SK-N-SH (cell line): ENCODE measurements at regions not wholly inside any gene's neighbourhood (a gene's known extent, or its start where the extent isn't known, plus 50 kb on each side); places are given as distances from the start of the nearest gene placed in this dataset.

Experiments
- CTCF ChIA-PET: fragments of 300-600, 350-600 bp; formaldehyde crosslinking; extraction: SDS; loops from one replicate; lab custom pipeline; 2021; lab: Yijun Ruan, JAX
- POLR2A ChIA-PET: fragments of 350-600 bp; sonication (Branson Sonifier 250); formaldehyde crosslinking; extraction: SDS; loops from one replicate; lab custom pipeline; 2020; ENCODE audit warnings: antibody characterized with exemption, inconsistent platforms; lab: Yijun Ruan, JAX
- DNase-seq: peaks from one replicate; pipeline ENCODE4 v3.0.0; 2012
- H2AFZ ChIP-seq: fragments of 200-600 bp; sonication (generic); 2 replicates; pipeline ENCODE4 v1.8.1; 2016; ENCODE audit warnings: antibody characterized with exemption, mild to moderate bottlenecking, low read depth
- H3F3A ChIP-seq: fragments of 200-600 bp; sonication (generic); replicated peaks from 2 replicates; pipeline ENCODE3; 2016; ENCODE audit warnings: antibody characterized with exemption, mild to moderate bottlenecking; ENCODE audit not compliant: insufficient read depth
- H3K27ac ChIP-seq, 2 experiments: fragments of 200-500 bp in 1 of 2; fragments of 200-600 bp in 1 of 2; sonication (Bioruptor generic) in 1 of 2; sonication (generic), shearing (Covaris generic) in 1 of 2; 2 replicates each; pipeline versions ENCODE4 v1.5.1 to v1.6.1; 2014 to 2016; ENCODE audit warnings: low read depth in 2 of 2, inconsistent platforms in 1 of 2, low read length in 1 of 2, mild to moderate bottlenecking in 1 of 2, mixed read lengths in 1 of 2
- H3K27me3 ChIP-seq: fragments of 200-600 bp; sonication (generic), shearing (Covaris generic); 2 replicates; pipeline ENCODE4 v1.6.1; 2016; ENCODE audit warnings: mixed run types; ENCODE audit not compliant: insufficient read depth
- H3K36me3 ChIP-seq, 2 experiments: fragments of 200-500 bp in 1 of 2; fragments of 200-600 bp in 1 of 2; sonication (Bioruptor generic) in 1 of 2; sonication (generic) in 1 of 2; replicated peaks in 1 of 2; 2 replicates each; pipeline versions ENCODE3 to v1.5.1; 2014 to 2016; ENCODE audit warnings: low read length in 1 of 2, mild to moderate bottlenecking in 1 of 2; ENCODE audit not compliant: insufficient read depth in 2 of 2, control insufficient read depth in 1 of 2
- H3K4me1 ChIP-seq, 2 experiments: fragments of 200-500 bp in 1 of 2; fragments of 200-600 bp in 1 of 2; sonication (Bioruptor generic) in 1 of 2; sonication (generic), shearing (Covaris generic) in 1 of 2; 2 replicates each; pipeline versions ENCODE4 v1.5.1 to v1.6.1; 2014 to 2016; ENCODE audit warnings: low read depth in 1 of 2, low read length in 1 of 2, mixed run types in 1 of 2; ENCODE audit not compliant: insufficient read depth in 2 of 2, control insufficient read depth in 1 of 2
- H3K4me2 ChIP-seq: fragments of 200-600 bp; sonication (generic), shearing (Covaris generic); 2 replicates; pipeline ENCODE4 v1.6.1; 2017; ENCODE audit warnings: mixed run types
- H3K4me3 ChIP-seq, 2 experiments: fragments of 200-500 bp in 1 of 2; fragments of 200-600 bp in 1 of 2; sonication (Bioruptor generic) in 1 of 2; sonication (generic), shearing (Covaris generic) in 1 of 2; 2 replicates each; pipeline versions ENCODE4 v1.5.1 to v1.8.1; 2014 to 2016; ENCODE audit warnings: low read depth in 2 of 2, inconsistent platforms in 1 of 2, low read length in 1 of 2, mild to moderate bottlenecking in 1 of 2, mixed read lengths in 1 of 2, moderate library complexity in 1 of 2
- H3K79me2 ChIP-seq: fragments of 200-600 bp; sonication (generic); 2 replicates; pipeline ENCODE4 v1.8.1; 2017; ENCODE audit warnings: mild to moderate bottlenecking; ENCODE audit not compliant: insufficient read depth
- H3K9ac ChIP-seq: fragments of 200-600 bp; sonication (generic); 2 replicates; pipeline ENCODE4 v1.6.1; 2017; ENCODE audit warnings: mixed run types
- H3K9me2 ChIP-seq: fragments of 200-600 bp; sonication (generic); 2 replicates; pipeline ENCODE4 v1.6.1; 2017; ENCODE audit warnings: mixed run types
- H3K9me3 ChIP-seq: fragments of 200-600 bp; sonication (generic); 2 replicates; pipeline ENCODE4 v1.6.1; 2017; ENCODE audit warnings: mixed run types, mild to moderate bottlenecking, moderate library complexity
- H4K20me1 ChIP-seq: fragments of 200-600 bp; sonication (generic); 2 replicates; pipeline ENCODE4 v1.6.1; 2017; ENCODE audit warnings: mild to moderate bottlenecking, mixed run types; ENCODE audit not compliant: insufficient read depth
- CHD2 ChIP-seq: fragments of 150-350 bp; IDR thresholded peaks from 2 replicates; pipeline ENCODE4 v1.6.1; 2018; ENCODE audit warnings: low read length; ENCODE audit not compliant: partially characterized antibody
- ELF1 ChIP-seq: IDR thresholded peaks from 2 replicates; pipeline ENCODE4 v1.4.0; 2012
- FOSL2 ChIP-seq: IDR thresholded peaks from 2 replicates; pipeline ENCODE4 v1.4.0; 2012; ENCODE audit warnings: low read depth, mild to moderate bottlenecking, moderate library complexity, borderline replicate concordance
- FOXM1 ChIP-seq: IDR thresholded peaks from 2 replicates; pipeline ENCODE4 v1.4.0; 2012; ENCODE audit warnings: low read depth, mild to moderate bottlenecking
- GABPA ChIP-seq: IDR thresholded peaks from 2 replicates; pipeline ENCODE4 v1.4.0; 2012; ENCODE audit warnings: low read depth, mild to moderate bottlenecking
- GATA2 ChIP-seq: sonication (generic); formaldehyde crosslinking; IDR thresholded peaks from 2 replicates; pipeline ENCODE4 v1.5.0; 2020; ENCODE audit warnings: mild to moderate bottlenecking, missing genetic modification reagents
- MEF2A ChIP-seq: IDR thresholded peaks from 2 replicates; pipeline ENCODE4 v1.4.0; 2012; ENCODE audit warnings: low read depth, borderline replicate concordance
- MXI1 ChIP-seq: IDR thresholded peaks from 2 replicates; pipeline ENCODE4 v1.6.1; 2012; ENCODE audit warnings: mild to moderate bottlenecking, low read depth, low read length, improper control_type of control experiment
- NRF1 ChIP-seq: IDR thresholded peaks from 2 replicates; pipeline ENCODE4 v1.6.1; 2012; ENCODE audit warnings: low read depth, mild to moderate bottlenecking, low read length
- POLR2AphosphoS5 ChIP-seq: IDR thresholded peaks from 2 replicates; pipeline ENCODE4 v1.6.1; 2012; ENCODE audit warnings: low read depth, low read length
- RAD21 ChIP-seq: IDR thresholded peaks from 2 replicates; pipeline ENCODE4 v1.6.1; 2012; ENCODE audit warnings: mild to moderate bottlenecking, low read length
- RCOR1 ChIP-seq: fragments of 150-350 bp; IDR thresholded peaks from 2 replicates; pipeline ENCODE4 v1.6.1; 2017; ENCODE audit warnings: antibody characterized with exemption, low read length
- RFX5 ChIP-seq: IDR thresholded peaks from 2 replicates; pipeline ENCODE4 v1.6.1; 2012; ENCODE audit warnings: mild to moderate bottlenecking, improper control_type of control experiment, low read length
- RXRA ChIP-seq: IDR thresholded peaks from 2 replicates; pipeline ENCODE4 v1.4.0; 2012; ENCODE audit warnings: low read depth, mild to moderate bottlenecking, borderline replicate concordance
- SIN3A ChIP-seq: IDR thresholded peaks from 2 replicates; pipeline ENCODE4 v1.6.1; 2012; ENCODE audit warnings: low read depth, mild to moderate bottlenecking, low read length, moderate library complexity, borderline replicate concordance
- TAF1 ChIP-seq: IDR thresholded peaks from 2 replicates; pipeline ENCODE4 v1.6.1; 2012; ENCODE audit warnings: low read depth, mild to moderate bottlenecking, low read length, moderate library complexity, borderline replicate concordance
- TEAD4 ChIP-seq: IDR thresholded peaks from 2 replicates; pipeline ENCODE4 v1.4.0; 2012; ENCODE audit warnings: mild to moderate bottlenecking, borderline replicate concordance; ENCODE audit not compliant: insufficient read depth
- YY1 ChIP-seq: IDR thresholded peaks from 2 replicates; pipeline ENCODE4 v1.4.0; 2012; ENCODE audit warnings: low read depth, mild to moderate bottlenecking
- WGBS: methylation state at CpG from one replicate; pipeline ENCODE4 v1.1.6; 2017; ENCODE audit warnings: low lambda C conversion rate; 5-methylcytosine and 5-hydroxymethylcytosine counted together
- TF ChIP-seq, protein P1 (sequence below): fragments of 200-600 bp; sonication (generic); IDR thresholded peaks from 2 replicates; pipeline ENCODE4 v1.6.1; 2017; ENCODE audit warnings: antibody characterized with exemption, mild to moderate bottlenecking, moderate library complexity
- TF ChIP-seq, protein P2 (sequence below): IDR thresholded peaks from 2 replicates; pipeline ENCODE4 v1.4.0; 2012; ENCODE audit warnings: low read depth, borderline replicate concordance
- TF ChIP-seq, protein P3 (sequence below): IDR thresholded peaks from 2 replicates; pipeline ENCODE4 v1.6.1; 2012; ENCODE audit warnings: mild to moderate bottlenecking, low read depth, low read length, moderate library complexity

DNA sequence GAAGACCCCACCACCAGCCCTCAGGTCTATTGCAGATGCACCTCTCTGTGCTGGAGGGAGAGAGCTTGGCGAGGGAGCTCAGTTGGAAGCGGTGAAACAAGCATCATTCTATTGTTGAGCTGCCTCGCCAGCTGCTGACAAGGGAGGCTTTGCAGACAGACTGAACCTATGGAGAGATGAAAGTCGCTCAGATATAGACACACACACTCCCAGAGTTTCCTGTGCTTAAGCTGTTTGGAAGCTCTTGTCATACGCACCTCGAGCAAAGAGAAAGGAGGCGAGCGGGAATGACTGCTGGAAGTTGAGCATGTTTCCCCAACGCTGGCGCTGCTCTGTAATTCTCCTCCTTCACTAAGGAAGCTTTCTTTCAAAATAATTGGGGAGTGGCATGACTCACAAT, 126.1 kb downstream of the TRIM29 start (continued):
- no peak for TF ChIP-seq YY1
- TF ChIP-seq SIN3A = no peak
- TF ChIP-seq, all 33 proteins: peak for 0

DNA sequence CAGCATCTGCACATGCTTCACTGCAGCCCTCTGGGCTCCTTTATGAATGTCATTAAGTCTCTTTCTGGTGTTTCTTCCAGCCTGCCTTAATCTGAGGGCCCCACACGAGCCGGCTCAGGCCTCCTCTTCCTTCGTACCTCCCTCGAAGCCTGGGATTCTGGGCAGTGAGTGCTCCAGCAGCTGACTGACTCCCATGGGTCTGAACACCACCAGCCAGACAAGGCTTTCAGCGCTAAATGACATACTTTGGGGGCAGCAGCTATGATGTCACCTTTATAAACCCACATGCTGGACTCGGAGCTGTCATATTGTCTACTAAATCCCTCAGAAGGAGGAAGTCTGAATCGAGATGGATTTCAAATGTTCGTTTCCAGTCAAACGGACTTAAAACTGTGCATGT, 127.1 kb downstream of the TRIM29 start:
- 29% methylated on average over 9 of the region's 9 CpGs for WGBS

DNA sequence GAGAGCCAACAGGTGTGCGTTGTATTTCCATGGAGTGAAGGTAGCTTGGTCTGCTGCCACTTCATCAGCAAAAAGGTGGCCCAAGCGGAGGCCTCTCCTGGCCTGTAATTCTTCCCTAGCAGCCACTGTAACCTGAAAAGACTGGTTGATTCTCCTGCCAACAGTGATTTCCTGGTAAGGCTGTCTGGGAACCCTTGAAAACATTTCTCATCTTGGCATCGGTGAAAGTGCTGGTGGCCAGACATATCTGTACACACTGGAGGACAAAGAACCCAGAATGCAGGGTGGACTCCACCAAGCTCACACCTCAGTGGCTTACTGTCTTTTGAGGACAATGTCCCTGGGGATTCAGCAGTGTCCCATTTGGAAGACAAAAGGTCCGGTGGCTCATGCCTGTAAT, 128.0 kb downstream of the TRIM29 start:
- no peak overlapping the region for H3K9ac ChIP-seq
- H3K4me3 ChIP-seq = no peak overlapping the region
- WGBS = 24% methylated on average over 2 of the region's 4 CpGs
- H3K9me2 ChIP-seq = no peaks in the 10 kb centered on the region
- H3K27ac ChIP-seq = no peak overlapping the region
- no peaks in the 10 kb centered on the region for H3K27me3 ChIP-seq
- H3K79me2 ChIP-seq = no peaks in the 10 kb centered on the region
- DNase-seq = no peak
- H3K36me3 ChIP-seq = no peaks in the 10 kb centered on the region
- H3K9me3 ChIP-seq = no peaks in the 10 kb centered on the region
- H3K4me2 ChIP-seq = no peak overlapping the region
- H2AFZ ChIP-seq = no peak overlapping the region
- H3K4me1 ChIP-seq = peaks cover 0 to 16% of the 10 kb centered on the region in 2 experiments; a peak in 1 of 4 replicates
- POLR2A ChIA-PET = no interaction called here
- no peaks in the 10 kb centered on the region for H4K20me1 ChIP-seq
- no peaks in the 10 kb centered on the region for H3F3A ChIP-seq
- CTCF ChIA-PET = interaction anchor here (0.9 to 10.7 kb wide), 2 partner anchors 99 to 102 kb away, joined by 3 to 73 read pairs; no protein-coding TSS in a partner anchor
- TF ChIP-seq RFX5 (no peak), CHD2 (no peak), GABPA (no peak), POLR2AphosphoS5 (no peak), RXRA (no peak), FOSL2 (no peak), RCOR1 (no peak), MEF2A (no peak), RAD21 (no peak), FOXM1 (no peak), ELF1 (no peak), MXI1 (no peak)
- TF ChIP-seq, protein P1, sequence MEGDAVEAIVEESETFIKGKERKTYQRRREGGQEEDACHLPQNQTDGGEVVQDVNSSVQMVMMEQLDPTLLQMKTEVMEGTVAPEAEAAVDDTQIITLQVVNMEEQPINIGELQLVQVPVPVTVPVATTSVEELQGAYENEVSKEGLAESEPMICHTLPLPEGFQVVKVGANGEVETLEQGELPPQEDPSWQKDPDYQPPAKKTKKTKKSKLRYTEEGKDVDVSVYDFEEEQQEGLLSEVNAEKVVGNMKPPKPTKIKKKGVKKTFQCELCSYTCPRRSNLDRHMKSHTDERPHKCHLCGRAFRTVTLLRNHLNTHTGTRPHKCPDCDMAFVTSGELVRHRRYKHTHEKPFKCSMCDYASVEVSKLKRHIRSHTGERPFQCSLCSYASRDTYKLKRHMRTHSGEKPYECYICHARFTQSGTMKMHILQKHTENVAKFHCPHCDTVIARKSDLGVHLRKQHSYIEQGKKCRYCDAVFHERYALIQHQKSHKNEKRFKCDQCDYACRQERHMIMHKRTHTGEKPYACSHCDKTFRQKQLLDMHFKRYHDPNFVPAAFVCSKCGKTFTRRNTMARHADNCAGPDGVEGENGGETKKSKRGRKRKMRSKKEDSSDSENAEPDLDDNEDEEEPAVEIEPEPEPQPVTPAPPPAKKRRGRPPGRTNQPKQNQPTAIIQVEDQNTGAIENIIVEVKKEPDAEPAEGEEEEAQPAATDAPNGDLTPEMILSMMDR = no peak
- TF ChIP-seq, protein P2, sequence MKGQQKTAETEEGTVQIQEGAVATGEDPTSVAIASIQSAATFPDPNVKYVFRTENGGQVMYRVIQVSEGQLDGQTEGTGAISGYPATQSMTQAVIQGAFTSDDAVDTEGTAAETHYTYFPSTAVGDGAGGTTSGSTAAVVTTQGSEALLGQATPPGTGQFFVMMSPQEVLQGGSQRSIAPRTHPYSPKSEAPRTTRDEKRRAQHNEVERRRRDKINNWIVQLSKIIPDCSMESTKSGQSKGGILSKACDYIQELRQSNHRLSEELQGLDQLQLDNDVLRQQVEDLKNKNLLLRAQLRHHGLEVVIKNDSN = no peak

More for the DNA sequence above, 127.1 kb downstream of the TRIM29 start:
- Histone ChIP-seq H3K79me2 (no peaks in the 10 kb centered on the region), H3K9me2 (no peaks in the 10 kb centered on the region), H3K4me3 (no peak overlapping the region)
- TF ChIP-seq NRF1 (no peak), TEAD4 (no peak), FOXM1 (no peak), GATA2 (CRISPR knock-in tag) (no peak), RCOR1 (no peak), SIN3A (no peak), TAF1 (no peak), YY1 (no peak)
- TF ChIP-seq, protein P3, sequence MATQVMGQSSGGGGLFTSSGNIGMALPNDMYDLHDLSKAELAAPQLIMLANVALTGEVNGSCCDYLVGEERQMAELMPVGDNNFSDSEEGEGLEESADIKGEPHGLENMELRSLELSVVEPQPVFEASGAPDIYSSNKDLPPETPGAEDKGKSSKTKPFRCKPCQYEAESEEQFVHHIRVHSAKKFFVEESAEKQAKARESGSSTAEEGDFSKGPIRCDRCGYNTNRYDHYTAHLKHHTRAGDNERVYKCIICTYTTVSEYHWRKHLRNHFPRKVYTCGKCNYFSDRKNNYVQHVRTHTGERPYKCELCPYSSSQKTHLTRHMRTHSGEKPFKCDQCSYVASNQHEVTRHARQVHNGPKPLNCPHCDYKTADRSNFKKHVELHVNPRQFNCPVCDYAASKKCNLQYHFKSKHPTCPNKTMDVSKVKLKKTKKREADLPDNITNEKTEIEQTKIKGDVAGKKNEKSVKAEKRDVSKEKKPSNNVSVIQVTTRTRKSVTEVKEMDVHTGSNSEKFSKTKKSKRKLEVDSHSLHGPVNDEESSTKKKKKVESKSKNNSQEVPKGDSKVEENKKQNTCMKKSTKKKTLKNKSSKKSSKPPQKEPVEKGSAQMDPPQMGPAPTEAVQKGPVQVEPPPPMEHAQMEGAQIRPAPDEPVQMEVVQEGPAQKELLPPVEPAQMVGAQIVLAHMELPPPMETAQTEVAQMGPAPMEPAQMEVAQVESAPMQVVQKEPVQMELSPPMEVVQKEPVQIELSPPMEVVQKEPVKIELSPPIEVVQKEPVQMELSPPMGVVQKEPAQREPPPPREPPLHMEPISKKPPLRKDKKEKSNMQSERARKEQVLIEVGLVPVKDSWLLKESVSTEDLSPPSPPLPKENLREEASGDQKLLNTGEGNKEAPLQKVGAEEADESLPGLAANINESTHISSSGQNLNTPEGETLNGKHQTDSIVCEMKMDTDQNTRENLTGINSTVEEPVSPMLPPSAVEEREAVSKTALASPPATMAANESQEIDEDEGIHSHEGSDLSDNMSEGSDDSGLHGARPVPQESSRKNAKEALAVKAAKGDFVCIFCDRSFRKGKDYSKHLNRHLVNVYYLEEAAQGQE = no peak
- TF ChIP-seq, all 33 proteins: peak for 0
- no peaks in the 10 kb centered on the region for H3K36me3 ChIP-seq
- no peak overlapping the region for H3K9ac ChIP-seq
- H3K4me2 ChIP-seq = no peak overlapping the region
- H4K20me1 ChIP-seq = no peaks in the 10 kb centered on the region
- ChIA-PET POLR2A (no interaction called here), CTCF (interaction anchor here (1.5 to 10.7 kb wide), 3 partner anchors 9 to 98 kb away, joined by 6 to 73 read pairs (median 16); no protein-coding TSS in a partner anchor)
- H3K4me1 ChIP-seq = peaks cover 0 to 19% of the 10 kb centered on the region in 2 experiments; a peak in 1 of 4 replicates
- H3K9me3 ChIP-seq = no peaks in the 10 kb centered on the region
- H2AFZ ChIP-seq = no peak overlapping the region
- no peaks in the 10 kb centered on the region for H3F3A ChIP-seq
- no peak overlapping the region for H3K27ac ChIP-seq
- H3K27me3 ChIP-seq = 0 out of 2 replicates have a peak, but pooled peaks cover 4% of the 10 kb centered on the region
- no peak for DNase-seq
